Hepatocyte (in vitro differentiated cells): ENCODE measurements at regions not wholly inside any gene's neighbourhood (a gene's known extent, or its start where the extent isn't known, plus 50 kb on each side); places are given as distances from the start of the nearest gene placed in this dataset.

Experiments used
- EZH2 ChIP-seq: fragments of 200-600 bp; sonication (generic); IDR thresholded peaks from 2 replicates; pipeline ENCODE4 v1.6.1; 2016; ENCODE audit warnings: antibody characterized with exemption, mild to moderate bottlenecking, borderline replicate concordance
- TF ChIP-seq, protein P1 (sequence below): fragments of 200-600 bp; sonication (generic); IDR thresholded peaks from 2 replicates; pipeline ENCODE4 v1.5.1; 2016; ENCODE audit warnings: antibody characterized with exemption, mild to moderate bottlenecking; ENCODE audit not compliant: poor library complexity

DNA sequence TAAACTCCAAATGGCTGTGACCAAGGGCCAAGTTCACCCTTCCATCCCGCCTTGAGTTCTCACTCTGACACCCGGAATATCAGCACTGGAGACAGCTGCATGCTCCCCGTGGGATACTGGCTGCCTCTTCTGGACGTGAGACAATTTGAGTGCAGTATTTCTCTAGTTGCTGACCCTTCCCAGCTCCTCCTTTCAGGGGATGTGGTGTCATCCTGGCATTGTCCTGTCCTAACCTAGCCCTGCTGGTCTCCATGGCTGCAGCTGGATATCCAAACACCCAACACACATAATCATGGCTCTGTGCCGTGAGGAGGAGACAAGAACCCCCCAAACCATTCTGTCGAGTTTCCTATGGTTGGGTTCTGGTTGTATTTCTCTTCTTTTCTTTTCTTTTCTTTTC is 82.6 kb downstream of the PAX1 start:
- no peak for TF ChIP-seq EZH2
- TF ChIP-seq, protein P1, sequence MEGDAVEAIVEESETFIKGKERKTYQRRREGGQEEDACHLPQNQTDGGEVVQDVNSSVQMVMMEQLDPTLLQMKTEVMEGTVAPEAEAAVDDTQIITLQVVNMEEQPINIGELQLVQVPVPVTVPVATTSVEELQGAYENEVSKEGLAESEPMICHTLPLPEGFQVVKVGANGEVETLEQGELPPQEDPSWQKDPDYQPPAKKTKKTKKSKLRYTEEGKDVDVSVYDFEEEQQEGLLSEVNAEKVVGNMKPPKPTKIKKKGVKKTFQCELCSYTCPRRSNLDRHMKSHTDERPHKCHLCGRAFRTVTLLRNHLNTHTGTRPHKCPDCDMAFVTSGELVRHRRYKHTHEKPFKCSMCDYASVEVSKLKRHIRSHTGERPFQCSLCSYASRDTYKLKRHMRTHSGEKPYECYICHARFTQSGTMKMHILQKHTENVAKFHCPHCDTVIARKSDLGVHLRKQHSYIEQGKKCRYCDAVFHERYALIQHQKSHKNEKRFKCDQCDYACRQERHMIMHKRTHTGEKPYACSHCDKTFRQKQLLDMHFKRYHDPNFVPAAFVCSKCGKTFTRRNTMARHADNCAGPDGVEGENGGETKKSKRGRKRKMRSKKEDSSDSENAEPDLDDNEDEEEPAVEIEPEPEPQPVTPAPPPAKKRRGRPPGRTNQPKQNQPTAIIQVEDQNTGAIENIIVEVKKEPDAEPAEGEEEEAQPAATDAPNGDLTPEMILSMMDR: no peak
